22Rv1 (cell line): ENCODE measurements at regions not wholly inside any gene's neighbourhood (a gene's known extent, or its start where the extent isn't known, plus 50 kb on each side); places are given as distances from the start of the nearest gene placed in this dataset.
"Not testable (repeated sequence)": the region's sequence is repeated elsewhere in the genome, so short reads cannot be mapped to it uniquely, and the experiment has no call there.

Source experiments
- H3K27ac ChIP-seq: fragments of 450-650 bp; 2 replicates; pipeline ENCODE4 v1.5.1; 2017
- CTCF ChIP-seq: fragments of 450-650 bp; IDR thresholded peaks from 2 replicates; pipeline ENCODE4 v1.5.1; 2017; ENCODE audit warnings: mild to moderate bottlenecking
- ZFX ChIP-seq: fragments of 450-650 bp; IDR thresholded peaks from 2 replicates; pipeline ENCODE4 v1.6.1; 2017; ENCODE audit warnings: antibody characterized with exemption, borderline replicate concordance

DNA sequence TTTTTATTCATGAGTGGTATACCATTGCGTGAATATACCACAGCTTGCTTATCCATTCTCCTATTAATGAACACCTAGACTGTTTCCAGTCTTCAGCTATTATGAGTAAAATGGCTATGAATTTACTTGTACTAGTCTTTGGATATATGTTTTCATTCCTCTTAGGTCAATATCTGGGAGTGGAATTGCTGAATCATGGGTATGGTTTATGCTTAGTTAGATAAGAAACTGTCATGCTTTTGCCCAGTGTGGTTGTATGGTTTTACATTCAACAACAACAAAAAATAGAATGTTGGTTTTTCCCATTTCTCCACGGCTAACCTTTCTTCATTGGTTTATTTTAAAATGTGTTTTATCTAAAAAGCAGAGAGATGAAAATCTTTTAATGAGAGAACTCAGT lies 308.3 kb downstream of the PHF14 start:
- TF ChIP-seq CTCF = no peak
- TF ChIP-seq ZFX = no peak
- H3K27ac ChIP-seq = no peak overlapping the region

DNA sequence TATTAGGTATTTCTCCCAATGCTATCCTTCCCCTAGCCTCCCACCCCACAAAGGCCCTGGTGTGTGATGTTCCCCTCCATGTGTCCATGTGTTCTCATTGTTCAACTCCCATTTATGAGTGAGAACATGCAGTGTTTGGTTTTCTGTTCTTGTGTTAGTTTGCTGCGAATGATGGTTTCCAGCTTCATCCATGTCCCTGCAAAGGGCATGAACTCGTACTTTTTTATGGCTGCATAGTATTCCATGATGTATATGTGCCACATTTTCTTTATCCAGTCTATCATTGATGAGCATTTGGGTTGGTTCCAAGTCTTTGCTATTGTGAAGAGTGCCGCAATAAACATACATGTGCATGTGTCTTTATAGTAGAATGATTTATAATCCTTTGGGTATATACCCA lies 309.9 kb downstream of the PHF14 start:
- H3K27ac ChIP-seq = not testable (repeated sequence)

- peak overlapping the region; percentile 45 for H3K27ac ChIP-seq
- TF ChIP-seq ZFX = no peak
- TF ChIP-seq CTCF = no peak
These were observed 317.2 kb downstream of the PHF14 start for GRCh38 chr7:11290863-11291262.

DNA sequence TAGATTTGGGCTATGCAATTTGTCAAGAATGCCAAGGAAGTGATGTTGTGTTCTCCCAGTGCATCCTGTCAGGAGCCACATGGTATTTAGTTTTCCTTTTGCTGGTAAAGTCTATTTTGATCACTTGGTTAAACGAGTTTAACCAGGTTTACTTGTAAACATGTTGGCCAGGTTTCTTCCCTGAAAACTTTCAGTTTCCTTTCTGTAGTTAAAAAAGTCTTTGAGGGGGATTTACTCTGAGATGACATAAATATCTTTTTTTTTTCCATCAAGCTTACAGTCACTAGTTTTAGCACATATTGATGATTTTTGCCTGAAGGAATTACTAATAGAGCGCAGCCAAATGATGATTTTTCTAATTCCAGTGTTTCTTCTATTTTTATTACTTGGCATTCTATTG lies 320.5 kb downstream of the PHF14 start:
- TF ChIP-seq CTCF (no peak), ZFX (no peak)
- H3K27ac ChIP-seq = no peak overlapping the region

- TF ChIP-seq CTCF (no peak), ZFX (no peak)
- H3K27ac ChIP-seq = no peak overlapping the region
These were observed 321.3 kb downstream of the PHF14 start for GRCh38 chr7:11294965-11295364.

- no peak overlapping the region for H3K27ac ChIP-seq
- TF ChIP-seq ZFX (no peak), CTCF (no peak)
These were observed 323.5 kb downstream of the PHF14 start for GRCh38 chr7:11297126-11297625.

- TF ChIP-seq CTCF = no peak
- TF ChIP-seq ZFX = no peak
- no peak overlapping the region for H3K27ac ChIP-seq
These were observed 324.1 kb downstream of the PHF14 start for GRCh38 chr7:11297764-11298163.

DNA sequence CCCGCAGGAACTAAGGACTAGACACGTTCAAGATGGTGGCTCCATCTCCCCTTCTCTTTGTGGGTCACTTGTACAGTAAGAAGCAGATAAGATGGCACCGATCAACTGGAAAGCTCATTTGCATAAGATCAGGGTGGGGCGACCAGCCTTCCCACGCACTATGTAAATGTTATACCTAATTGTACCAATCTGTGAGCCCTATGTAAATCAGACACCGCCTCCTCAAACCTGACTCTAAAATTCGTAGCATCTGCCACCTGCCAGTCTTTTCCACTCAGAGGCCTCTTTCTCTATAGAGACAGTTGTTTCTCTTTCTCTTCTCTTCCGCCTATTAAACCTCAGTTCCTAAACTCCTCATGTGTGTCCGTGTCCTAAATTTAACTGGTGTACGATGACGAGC lies 324.5 kb downstream of the PHF14 start:
- H3K27ac ChIP-seq = no peak overlapping the region
- no peak for TF ChIP-seq ZFX
- no peak for TF ChIP-seq CTCF
